OCI-LY7 (cell line): ENCODE measurements at regions not wholly inside any gene's neighbourhood (a gene's known extent, or its start where the extent isn't known, plus 50 kb on each side); places are given as distances from the start of the nearest gene placed in this dataset.

Source experiments
- BruUV-seq: library from RNA; stranded (reverse); fragments of 400-500 nt; replicated peaks from 2 replicates; lab custom pipeline; 2021; lab: Mats Ljungman, UMichigan
- CTCF ChIA-PET: fragments of 300-600 bp; sonication (Branson Sonifier 250); formaldehyde crosslinking; loops from one replicate; lab custom pipeline; 2022; ENCODE audit warnings: antibody characterized with exemption; ENCODE audit not compliant: unreplicated experiment; lab: Charles Lee
- POLR2A ChIA-PET: fragments of 300-600 bp; sonication (Branson Sonifier 250); formaldehyde crosslinking; loops from one replicate; lab custom pipeline; 2022; ENCODE audit warnings: antibody characterized with exemption; lab: Charles Lee
- DNase-seq: peaks from one replicate; pipeline ENCODE4 v3.0.0-alpha.2; 2015; ENCODE audit warnings: low spot score
- H2AFZ ChIP-seq: fragments of 200-600 bp; sonication (generic), shearing (Covaris generic); 2 replicates; pipeline ENCODE4 v1.6.1; 2014; ENCODE audit warnings: mild to moderate bottlenecking, antibody characterized with exemption, low read length, moderate library complexity
- H3K27ac ChIP-seq: fragments of 200-600 bp; sonication (generic); 2 replicates; pipeline ENCODE4 v1.5.1; 2014; ENCODE audit warnings: mixed run types, low read depth, mild to moderate bottlenecking, moderate library complexity, low read length, inconsistent platforms; ENCODE audit not compliant: poor library complexity, severe bottlenecking
- H3K36me3 ChIP-seq: fragments of 200-600 bp; sonication (generic); 2 replicates; pipeline ENCODE4 v1.6.1; 2014; ENCODE audit warnings: mild to moderate bottlenecking, antibody characterized with exemption, low read length, moderate library complexity, mixed read lengths; ENCODE audit not compliant: insufficient read depth
- H3K4me1 ChIP-seq: fragments of 200-600 bp; sonication (generic); 2 replicates; pipeline ENCODE4 v1.5.1; 2014; ENCODE audit warnings: mild to moderate bottlenecking, low read length; ENCODE audit not compliant: insufficient read depth, poor library complexity, severe bottlenecking
- H3K4me2 ChIP-seq: fragments of 200-600 bp; sonication (generic); 2 replicates; pipeline ENCODE4 v1.6.1; 2014; ENCODE audit warnings: mild to moderate bottlenecking, low read length
- H3K4me3 ChIP-seq: fragments of 200-600 bp; sonication (generic); 2 replicates; pipeline ENCODE4 v1.5.1; 2014; ENCODE audit warnings: mild to moderate bottlenecking, low read depth, low read length; ENCODE audit not compliant: poor library complexity, severe bottlenecking
- H3K79me2 ChIP-seq: fragments of 200-600 bp; sonication (generic); 2 replicates; pipeline ENCODE4 v1.6.1; 2016; ENCODE audit warnings: low read depth, mild to moderate bottlenecking, low read length, moderate library complexity, mixed read lengths; ENCODE audit not compliant: insufficient read depth
- H3K9me2 ChIP-seq: fragments of 200-600 bp; sonication (generic); 2 replicates; pipeline ENCODE4 v1.6.1; 2016; ENCODE audit warnings: mild to moderate bottlenecking, low read length, mixed read lengths; ENCODE audit not compliant: insufficient read depth
- H3K9me3 ChIP-seq: fragments of 200-600 bp; sonication (generic); 2 replicates; pipeline ENCODE4 v1.6.1; 2014; ENCODE audit warnings: mild to moderate bottlenecking, mixed run types, low read length, mixed read lengths
- H4K20me1 ChIP-seq: fragments of 200-600 bp; sonication (generic); 2 replicates; pipeline ENCODE4 v1.6.1; 2014; ENCODE audit warnings: mild to moderate bottlenecking, antibody characterized with exemption, low read length, moderate library complexity, mixed read lengths; ENCODE audit not compliant: insufficient read depth
- CTCF ChIP-seq: fragments of 200-600 bp; sonication (generic); conservative IDR thresholded peaks from 2 replicates; pipeline ENCODE4 v1.5.1; 2014; ENCODE audit warnings: mild to moderate bottlenecking, antibody characterized with exemption, low read length, moderate library complexity, mixed read lengths
- EZH2phosphoT487 ChIP-seq: fragments of 200-600 bp; sonication (generic); IDR thresholded peaks from 2 replicates; pipeline ENCODE4 v1.6.1; 2018; ENCODE audit warnings: low read depth, borderline replicate concordance, mild to moderate bottlenecking, mixed run types, antibody characterized with exemption, low read length, moderate library complexity, mixed read lengths
- intact Hi-C: fragments of 100-400 bp; cut with micrococcal nuclease; formaldehyde crosslinking; loops from one replicate; pipeline ENCODE4 v1.10.0; 2022; ENCODE audit not compliant: unreplicated experiment

GRCh38 chr4:106687026-106687425 is 318.4 kb upstream of the GIMD1 start:
- H2AFZ ChIP-seq, result no peak overlapping the region
- ChIA-PET POLR2A (interaction anchor here (1.2 kb wide), 1 partner anchor 17 kb away, joined by 3 read pairs; no protein-coding TSS in a partner anchor), CTCF (no interaction called here)
- no peaks in the 10 kb centered on the region for H4K20me1 ChIP-seq
- no peaks in the 10 kb centered on the region for H3K4me1 ChIP-seq
- no peaks in the 10 kb centered on the region for H3K9me3 ChIP-seq
- no peaks in the 10 kb centered on the region for H3K9me2 ChIP-seq
- no peak overlapping the region for H3K4me2 ChIP-seq
- DNase-seq, result no peak
- no TSS peak for BruUV-seq
- intact Hi-C loops, result no loop called here
- H3K36me3 ChIP-seq, result no peaks in the 10 kb centered on the region
- H3K27ac ChIP-seq, result no peak overlapping the region
- H3K79me2 ChIP-seq, result no peaks in the 10 kb centered on the region
- TF ChIP-seq EZH2phosphoT487 (no peak), CTCF (no peak)
- H3K4me3 ChIP-seq, result no peak overlapping the region

GRCh38 chr4:106681381-106681921 is 312.9 kb upstream of the GIMD1 start:
- TF ChIP-seq CTCF, result no peak
- no peak for TF ChIP-seq EZH2phosphoT487
- Histone ChIP-seq H3K4me2 (no peak overlapping the region), H3K4me1 (no peaks in the 10 kb centered on the region), H3K79me2 (no peaks in the 10 kb centered on the region), H3K36me3 (no peaks in the 10 kb centered on the region), H3K4me3 (no peak overlapping the region), H3K9me2 (no peaks in the 10 kb centered on the region), H3K27ac (no peak overlapping the region), H3K9me3 (no peaks in the 10 kb centered on the region), H4K20me1 (no peaks in the 10 kb centered on the region), H2AFZ (no peak overlapping the region)
- ChIA-PET CTCF (interaction anchor here (0.7 kb wide), 1 partner anchor 111 kb away, joined by 3 read pairs; no protein-coding TSS in a partner anchor), POLR2A (interaction anchor here (0.5 kb wide), 1 partner anchor 82 kb away, joined by 7 read pairs; no protein-coding TSS in a partner anchor)
- intact Hi-C loops, result no loop called here
- BruUV-seq, result no TSS peak
- no peak for DNase-seq

GRCh38 chr4:106679063-106679462 is 310.5 kb upstream of the GIMD1 start:
- Histone ChIP-seq H3K36me3 (no peaks in the 10 kb centered on the region), H2AFZ (no peak overlapping the region), H3K4me1 (no peaks in the 10 kb centered on the region), H3K4me2 (no peak overlapping the region), H3K79me2 (no peaks in the 10 kb centered on the region), H4K20me1 (no peaks in the 10 kb centered on the region), H3K9me2 (no peaks in the 10 kb centered on the region), H3K27ac (no peak overlapping the region), H3K4me3 (no peak overlapping the region), H3K9me3 (no peaks in the 10 kb centered on the region)
- ChIA-PET POLR2A (interaction anchor here (0.6 kb wide), 1 partner anchor 98 kb away, joined by 3 read pairs; no protein-coding TSS in a partner anchor), CTCF (no interaction called here)
- TF ChIP-seq EZH2phosphoT487, result no peak
- TF ChIP-seq CTCF, result no peak
- intact Hi-C loops, result no loop called here
- no peak for DNase-seq
- no TSS peak for BruUV-seq
